SIG-M5 (cell line): ENCODE measurements at regions not wholly inside any gene's neighbourhood (a gene's known extent, or its start where the extent isn't known, plus 50 kb on each side); places are given as distances from the start of the nearest gene placed in this dataset.

ENCODE experiments used
- DNase-seq: peaks from one replicate; lab custom pipeline; 2025; lab: John Stamatoyannopoulos, UW

GRCh38 chr1:87785386-87785785 is 456.7 kb downstream of the LMO4 start:
- DNase-seq: no peak

DNA sequence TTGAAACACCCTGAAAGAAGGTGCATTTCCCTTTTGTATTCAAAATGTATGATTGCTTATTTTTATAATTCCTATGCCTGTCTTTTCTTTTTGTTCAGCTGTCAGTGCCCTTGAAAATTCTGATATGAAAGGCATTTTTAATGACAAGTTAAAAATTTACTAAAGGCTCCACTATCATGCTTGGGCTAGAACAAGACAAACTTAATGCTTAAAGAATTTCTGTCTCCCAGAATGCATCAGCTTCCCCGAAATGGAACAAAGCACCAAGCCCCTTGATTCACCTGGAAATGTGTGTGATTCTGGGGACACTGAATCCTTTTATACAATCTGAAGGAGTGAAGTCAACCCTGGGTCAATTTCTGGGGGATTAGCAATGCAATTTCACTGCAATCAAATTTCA is 457.5 kb downstream of the LMO4 start:
- no peak for DNase-seq

GRCh38 chr1:87786861-87787545 is 458.3 kb downstream of the LMO4 start:
- DNase-seq: no peak

GRCh38 chr1:87787551-87787950 is 458.9 kb downstream of the LMO4 start:
- DNase-seq: no peak

GRCh38 chr1:87790756-87791155 is 462.1 kb downstream of the LMO4 start:
- no peak for DNase-seq

DNA sequence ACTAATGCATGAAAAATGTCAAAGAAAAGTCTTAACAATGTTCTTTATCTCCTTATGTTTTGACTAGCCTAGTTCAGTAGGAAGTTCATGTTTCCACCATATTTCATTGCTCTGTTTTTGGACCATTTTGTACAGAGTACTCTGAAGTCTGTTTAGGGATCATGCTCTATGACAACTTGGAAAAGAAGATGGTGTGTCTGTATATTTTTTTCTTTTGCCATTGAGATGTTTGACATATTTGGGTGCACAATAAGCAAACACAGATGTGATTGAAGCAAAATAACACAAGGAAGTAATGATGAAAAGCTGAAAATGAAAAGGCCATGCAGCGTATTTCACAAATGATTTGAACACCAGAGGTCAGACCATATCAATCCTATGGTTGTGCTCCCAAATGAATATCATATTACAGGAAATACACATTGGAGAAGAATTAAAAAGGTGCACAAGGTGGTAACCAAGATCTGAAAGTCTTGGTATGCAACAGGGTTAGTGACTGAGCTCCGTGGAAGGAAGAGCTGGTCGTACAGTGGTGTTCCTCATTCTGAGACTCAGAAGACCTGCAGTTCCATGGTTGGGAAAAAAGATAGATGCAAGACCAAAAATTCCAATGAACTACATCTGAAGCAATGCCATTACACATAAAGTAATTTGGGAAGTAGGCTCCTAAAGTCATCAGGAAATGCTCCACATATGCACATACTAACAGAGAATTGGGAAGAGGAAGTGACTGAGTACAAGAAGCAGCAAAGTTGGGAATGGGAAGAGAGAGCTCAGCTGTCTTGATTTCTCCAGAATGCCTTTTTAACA is 463.5 kb downstream of the LMO4 start:
- no peak for DNase-seq

DNA sequence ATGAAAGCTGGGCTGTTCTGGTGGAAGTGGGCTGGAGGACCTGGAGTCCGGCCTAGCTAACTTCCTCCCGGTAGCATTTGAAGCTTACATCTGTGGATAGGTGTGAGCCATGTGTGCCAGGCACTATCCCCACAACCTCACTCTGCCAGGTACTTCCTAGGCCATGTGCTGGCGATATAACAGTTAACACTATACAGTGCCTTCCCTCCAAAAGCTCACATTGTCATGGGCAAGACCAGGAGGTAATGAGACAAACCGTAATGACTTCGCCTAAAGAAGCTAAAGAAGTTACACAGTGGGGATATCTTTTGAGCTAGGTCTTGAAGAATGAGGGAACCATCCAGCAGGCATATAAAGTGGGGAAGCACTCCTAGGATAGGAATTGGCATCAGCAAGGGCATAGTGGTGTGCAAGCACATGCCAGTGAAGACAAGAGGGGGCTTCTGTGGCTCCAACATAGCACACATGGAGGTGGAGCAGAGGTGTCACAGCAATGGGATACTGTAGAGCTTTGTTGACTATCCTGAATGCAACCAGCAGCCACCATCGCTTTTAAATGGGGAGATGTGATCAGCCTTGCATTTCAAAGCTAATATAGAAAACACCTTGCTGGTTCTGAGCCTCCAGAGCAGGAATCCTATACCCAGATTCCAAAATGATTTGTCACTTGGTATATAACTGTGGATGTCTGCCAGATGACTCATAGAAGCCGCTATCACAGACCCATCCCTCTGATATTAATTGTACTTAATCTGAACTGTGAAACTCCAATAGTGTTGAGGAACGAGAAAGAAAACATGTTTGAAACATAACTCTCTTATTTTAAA is 466.3 kb downstream of the LMO4 start:
- no peak for DNase-seq

DNA sequence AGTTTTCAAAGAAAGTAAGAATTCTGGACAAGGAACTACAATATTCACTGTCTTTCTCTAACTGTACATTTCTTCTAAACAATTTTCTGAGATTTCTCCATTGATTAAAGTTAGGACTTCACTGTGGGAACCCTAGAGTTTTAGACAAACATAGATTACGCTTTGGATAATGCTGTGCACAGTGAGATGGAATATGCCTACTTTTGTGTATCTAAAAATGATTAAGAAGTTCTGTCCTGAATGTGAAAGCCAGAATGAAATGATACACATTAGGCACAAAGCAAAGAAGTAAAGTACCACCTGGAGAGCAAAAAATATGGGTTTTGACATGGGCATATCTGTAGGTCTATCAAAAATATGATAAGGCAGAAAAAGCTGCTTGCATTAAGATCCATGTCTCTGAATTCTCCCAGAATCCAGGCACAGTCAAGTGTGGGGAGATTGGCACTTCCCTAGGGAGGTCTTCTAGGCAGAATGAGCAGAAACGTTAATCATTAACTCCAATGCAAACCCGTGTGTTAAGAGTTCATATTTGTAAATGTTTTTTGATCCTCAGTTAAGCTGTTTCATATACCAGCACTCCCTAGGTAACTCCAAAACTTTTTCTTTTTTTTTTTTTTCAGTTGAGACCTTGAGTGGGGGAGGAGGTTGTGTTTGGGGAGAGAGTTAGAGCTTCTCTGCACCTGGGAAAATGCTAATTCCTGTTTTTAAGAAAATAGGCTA is 467.1 kb downstream of the LMO4 start:
- no peak for DNase-seq

DNA sequence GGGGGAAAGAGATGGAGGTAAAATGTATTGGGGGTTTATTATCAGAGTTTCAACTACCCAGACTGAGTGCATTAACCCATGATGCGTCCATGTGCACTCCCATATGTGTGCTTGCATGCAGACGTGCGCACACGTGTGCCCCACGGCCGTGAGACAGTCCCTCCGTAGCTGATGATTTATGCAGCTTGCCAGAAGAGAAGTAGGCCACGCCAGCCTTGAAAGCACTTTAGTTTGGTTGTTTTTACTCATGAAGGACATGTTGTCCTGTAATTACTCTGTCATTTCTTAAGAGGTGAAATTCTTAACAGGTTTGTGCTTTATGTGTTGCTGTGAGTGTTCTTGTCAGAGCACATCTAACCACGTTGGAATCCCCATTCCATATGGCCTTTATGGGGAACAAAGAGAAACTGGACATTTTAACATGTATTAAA is 467.8 kb downstream of the LMO4 start:
- DNase-seq: no peak

- DNase-seq: no peak
Measured at GRCh38 chr1:87799451-87799850, 470.8 kb downstream of the LMO4 start.

GRCh38 chr1:87800006-87800405 is 471.3 kb downstream of the LMO4 start:
- no peak for DNase-seq

DNA sequence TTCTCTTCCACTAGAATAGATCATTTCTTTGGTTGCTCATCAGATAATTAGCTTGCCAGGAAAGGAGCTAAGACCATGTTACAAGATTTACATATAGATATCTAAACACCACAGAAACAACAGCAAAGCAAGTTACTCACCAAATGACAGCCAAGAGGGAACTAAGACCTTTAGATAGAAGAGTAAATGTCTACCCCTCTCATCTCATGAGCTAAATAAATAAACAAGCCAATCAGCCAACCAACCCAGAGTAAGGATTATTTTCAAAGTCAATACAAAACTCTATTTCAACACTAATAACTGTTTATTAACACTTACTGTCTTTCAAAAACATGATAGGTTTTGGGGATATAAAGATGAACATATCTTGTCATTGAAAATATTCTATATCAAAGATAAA is 474.7 kb downstream of the LMO4 start:
- DNase-seq: no peak

- DNase-seq: no peak
Measured at GRCh38 chr1:87804128-87804527, 475.4 kb downstream of the LMO4 start.

GRCh38 chr1:87805666-87806378 is 477.1 kb downstream of the LMO4 start:
- DNase-seq: no peak

GRCh38 chr1:87806379-87807094 is 477.9 kb downstream of the LMO4 start:
- DNase-seq: no peak

DNA sequence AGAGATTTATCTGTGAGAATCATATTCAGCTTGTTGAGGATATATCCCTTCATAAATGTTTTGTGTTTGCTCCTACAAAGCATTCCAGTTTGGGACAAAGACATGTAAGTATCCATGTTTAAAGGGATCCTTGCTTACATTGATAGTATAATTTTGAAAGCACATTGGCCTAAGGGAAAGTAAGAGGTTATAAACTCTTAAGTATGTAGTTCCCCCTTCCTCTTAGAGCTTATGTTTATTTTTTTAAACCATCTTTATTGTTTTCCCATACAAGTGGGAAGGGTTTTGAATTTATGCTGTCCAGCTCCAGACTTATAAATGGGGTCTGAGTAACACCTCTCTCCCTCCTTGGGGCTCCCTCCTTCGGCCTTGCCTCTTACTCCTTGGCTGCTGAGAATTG is 481.5 kb downstream of the LMO4 start:
- DNase-seq: no peak

GRCh38 chr1:87812871-87813577 is 484.3 kb downstream of the LMO4 start:
- DNase-seq: no peak

- DNase-seq: no peak
Measured at GRCh38 chr1:87814573-87814972, 485.9 kb downstream of the LMO4 start.

DNA sequence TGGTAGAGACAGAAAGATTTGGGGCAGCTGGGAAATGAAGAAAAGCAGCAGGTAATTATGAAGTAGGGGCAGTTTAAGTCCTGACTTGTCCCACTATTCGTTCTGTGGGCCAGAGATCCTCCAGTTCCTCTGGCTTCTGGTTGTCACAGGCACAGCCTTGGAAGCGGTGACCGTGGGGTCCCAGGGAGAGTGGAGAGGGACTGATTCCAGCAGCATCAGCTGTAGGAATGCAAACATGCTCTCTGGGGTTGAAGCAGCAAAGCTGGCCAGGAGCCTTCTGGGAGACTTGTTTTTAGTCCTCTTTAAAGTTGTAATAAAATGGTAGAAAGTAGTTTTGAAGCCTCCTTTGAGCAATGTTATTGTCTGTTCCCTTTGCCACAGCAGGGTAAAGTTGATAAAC is 488.0 kb downstream of the LMO4 start:
- DNase-seq: no peak
